ENCODE measurements at regions not wholly inside any gene's neighbourhood (a gene's known extent, or its start where the extent isn't known, plus 50 kb on each side); places are given as distances from the start of the nearest gene placed in this dataset.

DNA sequence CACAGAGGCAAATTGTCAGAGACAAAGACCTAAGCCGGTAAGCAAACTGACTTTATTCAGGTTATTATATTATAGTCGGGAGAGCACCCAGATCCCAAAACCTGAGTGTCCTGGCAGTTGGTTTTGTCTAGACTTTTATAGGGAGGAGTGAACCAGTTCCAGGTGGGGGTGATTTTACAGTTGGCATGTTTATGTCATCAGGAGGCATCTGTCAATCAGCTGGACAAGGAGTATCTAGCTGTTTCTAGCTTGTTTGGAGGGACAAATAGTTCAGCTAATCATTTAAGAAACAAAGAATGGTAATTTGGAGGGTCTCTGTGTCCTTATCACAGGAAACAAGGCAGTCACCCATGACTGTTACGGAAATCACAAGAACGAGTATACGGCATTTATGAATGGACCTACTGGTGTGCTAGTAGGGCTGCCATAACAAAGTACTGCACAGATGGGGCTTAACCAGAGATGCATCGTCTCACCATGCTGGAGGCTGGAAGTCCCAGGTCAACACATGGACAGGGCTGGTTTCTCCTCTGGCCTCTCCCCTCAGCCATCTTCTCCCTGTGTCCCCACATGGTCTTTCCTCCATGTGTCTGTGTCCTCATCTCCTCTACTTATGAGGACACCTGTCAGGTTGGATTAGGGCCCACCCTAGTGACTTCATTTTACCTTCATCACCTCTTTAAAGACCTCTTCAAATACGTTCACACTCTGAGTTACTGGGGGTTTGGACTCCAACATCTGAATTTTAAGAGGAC, 122.7 kb downstream of the LY86 start:
- Histone ChIP-seq H3K27me3 (no peaks in the 10 kb centered on the region), H3K36me3 (no peaks in the 10 kb centered on the region), H3K4me1 (no peaks in the 10 kb centered on the region), H3K4me3 (ENCODE audit: low read depth, low read length) (no peak overlapping the region), H3K9me3 (no peaks in the 10 kb centered on the region)
- TF ChIP-seq, protein P1, sequence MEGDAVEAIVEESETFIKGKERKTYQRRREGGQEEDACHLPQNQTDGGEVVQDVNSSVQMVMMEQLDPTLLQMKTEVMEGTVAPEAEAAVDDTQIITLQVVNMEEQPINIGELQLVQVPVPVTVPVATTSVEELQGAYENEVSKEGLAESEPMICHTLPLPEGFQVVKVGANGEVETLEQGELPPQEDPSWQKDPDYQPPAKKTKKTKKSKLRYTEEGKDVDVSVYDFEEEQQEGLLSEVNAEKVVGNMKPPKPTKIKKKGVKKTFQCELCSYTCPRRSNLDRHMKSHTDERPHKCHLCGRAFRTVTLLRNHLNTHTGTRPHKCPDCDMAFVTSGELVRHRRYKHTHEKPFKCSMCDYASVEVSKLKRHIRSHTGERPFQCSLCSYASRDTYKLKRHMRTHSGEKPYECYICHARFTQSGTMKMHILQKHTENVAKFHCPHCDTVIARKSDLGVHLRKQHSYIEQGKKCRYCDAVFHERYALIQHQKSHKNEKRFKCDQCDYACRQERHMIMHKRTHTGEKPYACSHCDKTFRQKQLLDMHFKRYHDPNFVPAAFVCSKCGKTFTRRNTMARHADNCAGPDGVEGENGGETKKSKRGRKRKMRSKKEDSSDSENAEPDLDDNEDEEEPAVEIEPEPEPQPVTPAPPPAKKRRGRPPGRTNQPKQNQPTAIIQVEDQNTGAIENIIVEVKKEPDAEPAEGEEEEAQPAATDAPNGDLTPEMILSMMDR (IDR thresholded peaks at IDR 0.05; ENCODE audit: low read depth, low read length): no peak
- DNase-seq: no peak

DNA sequence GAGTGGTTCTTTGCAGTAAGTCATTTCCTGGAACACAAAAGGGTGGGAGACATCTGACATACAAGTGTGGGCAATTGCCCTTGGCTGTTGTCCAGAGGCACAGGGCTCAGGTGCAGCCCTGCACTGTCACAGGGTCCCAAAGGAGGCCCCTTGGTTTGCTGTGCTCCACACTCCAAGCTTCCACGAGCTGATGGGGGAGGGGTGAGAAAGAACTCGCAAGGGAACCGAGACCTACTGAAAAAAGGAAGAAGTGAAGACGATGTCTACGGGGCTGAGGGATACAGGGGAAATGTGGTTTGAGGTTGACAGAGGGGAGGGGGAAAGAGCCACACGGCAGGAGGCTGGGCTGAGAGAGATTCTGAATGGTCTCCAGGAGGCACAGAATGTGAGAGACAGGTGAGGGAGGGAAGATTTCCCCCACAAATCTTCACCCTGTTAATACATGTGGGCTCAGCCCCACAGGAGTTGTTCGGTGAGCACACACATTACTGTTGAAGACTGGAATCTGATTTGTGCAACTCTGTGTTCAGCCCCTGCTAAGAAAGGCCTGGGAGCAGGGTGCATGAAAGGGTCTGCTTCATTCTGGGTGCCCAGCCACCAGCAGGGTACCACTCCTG, 123.4 kb downstream of the LY86 start:
- Histone ChIP-seq H3K9me3 (no peaks in the 10 kb centered on the region), H3K4me1 (no peaks in the 10 kb centered on the region), H3K4me3 (ENCODE audit: low read depth, low read length) (no peak overlapping the region), H3K27me3 (no peaks in the 10 kb centered on the region), H3K36me3 (no peaks in the 10 kb centered on the region)
- TF ChIP-seq, protein P1 (IDR thresholded peaks at IDR 0.05; ENCODE audit: low read depth, low read length): no peak
- no peak for DNase-seq

DNA sequence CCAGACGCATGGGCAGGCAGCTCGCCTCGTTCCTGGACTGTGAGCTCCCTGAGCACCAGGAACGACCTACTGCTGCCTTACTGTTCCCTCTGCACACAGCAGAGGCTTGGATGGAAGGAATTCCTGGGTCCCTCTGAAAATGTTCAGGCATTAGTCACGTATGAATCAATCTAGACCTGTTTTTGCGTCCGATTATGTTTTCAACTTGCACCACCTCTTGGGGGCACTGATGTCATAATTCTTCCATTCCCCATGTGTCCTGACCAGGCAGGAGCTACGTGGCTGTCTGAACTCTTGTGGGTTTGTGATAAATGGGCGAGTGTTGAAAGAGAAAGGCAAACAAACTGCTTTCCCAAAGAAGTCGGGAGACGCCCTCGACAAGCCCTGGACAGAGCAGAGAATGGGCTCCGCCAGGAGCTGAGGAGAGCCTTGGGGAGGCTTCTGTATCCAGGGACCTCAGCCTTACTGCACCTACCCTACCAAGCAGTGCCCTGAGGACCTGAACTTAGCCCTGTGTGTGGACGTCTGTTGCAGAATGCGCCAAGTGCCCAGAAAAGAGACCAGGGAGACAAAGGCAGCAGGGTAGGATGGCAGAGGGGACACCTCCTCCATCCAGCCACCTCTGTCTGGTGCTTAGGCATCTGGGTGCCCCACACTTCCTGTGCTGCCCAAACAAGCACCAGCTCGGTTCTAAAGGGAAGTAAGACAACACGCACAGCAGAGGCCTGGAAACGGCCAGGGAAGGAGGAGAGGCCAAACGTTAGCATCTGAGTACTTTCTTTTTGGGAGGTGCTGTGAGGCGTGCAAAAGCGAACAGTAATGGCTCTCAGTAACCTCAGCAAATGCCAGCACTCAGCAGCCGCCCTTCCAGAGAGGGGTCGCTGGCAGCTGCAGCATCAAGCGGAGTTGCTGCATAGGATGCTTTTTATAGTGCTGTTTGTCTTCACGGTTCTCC, 124.2 kb downstream of the LY86 start:
- Histone ChIP-seq H3K9me3 (no peaks in the 10 kb centered on the region), H3K36me3 (no peaks in the 10 kb centered on the region), H3K4me1 (no peaks in the 10 kb centered on the region), H3K4me3 (ENCODE audit: low read depth, low read length) (no peak overlapping the region), H3K27me3 (no peaks in the 10 kb centered on the region)
- DNase-seq: no peak
- TF ChIP-seq, protein P1 (IDR thresholded peaks at IDR 0.05; ENCODE audit: low read depth, low read length): no peak

DNA sequence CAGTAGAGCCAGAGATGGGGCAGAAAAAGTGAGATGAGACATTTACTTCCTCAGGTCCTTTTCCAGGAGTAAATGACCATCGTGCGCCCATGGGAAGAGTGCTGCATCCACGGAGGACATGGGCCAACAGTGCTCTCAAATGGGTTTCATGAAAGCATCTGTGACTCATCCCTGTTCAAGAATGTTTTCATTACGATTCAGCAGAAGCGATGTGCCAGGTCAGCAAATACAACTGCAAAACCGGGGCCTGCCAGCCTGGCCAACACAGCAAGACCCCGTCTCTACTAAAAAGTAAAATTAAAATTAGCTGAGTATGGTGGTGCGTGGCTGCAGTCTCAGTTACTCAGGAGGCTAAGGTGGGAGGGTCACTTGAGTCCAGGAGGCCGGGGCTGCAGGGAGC, 125.1 kb downstream of the LY86 start:
- Histone ChIP-seq H3K36me3 (no peaks in the 10 kb centered on the region), H3K9me3 (no peaks in the 10 kb centered on the region), H3K4me1 (no peaks in the 10 kb centered on the region), H3K4me3 (ENCODE audit: low read depth, low read length) (no peak overlapping the region), H3K27me3 (no peaks in the 10 kb centered on the region)
- TF ChIP-seq, protein P1 (IDR thresholded peaks at IDR 0.05; ENCODE audit: low read depth, low read length): no peak
- no peak for DNase-seq

DNA sequence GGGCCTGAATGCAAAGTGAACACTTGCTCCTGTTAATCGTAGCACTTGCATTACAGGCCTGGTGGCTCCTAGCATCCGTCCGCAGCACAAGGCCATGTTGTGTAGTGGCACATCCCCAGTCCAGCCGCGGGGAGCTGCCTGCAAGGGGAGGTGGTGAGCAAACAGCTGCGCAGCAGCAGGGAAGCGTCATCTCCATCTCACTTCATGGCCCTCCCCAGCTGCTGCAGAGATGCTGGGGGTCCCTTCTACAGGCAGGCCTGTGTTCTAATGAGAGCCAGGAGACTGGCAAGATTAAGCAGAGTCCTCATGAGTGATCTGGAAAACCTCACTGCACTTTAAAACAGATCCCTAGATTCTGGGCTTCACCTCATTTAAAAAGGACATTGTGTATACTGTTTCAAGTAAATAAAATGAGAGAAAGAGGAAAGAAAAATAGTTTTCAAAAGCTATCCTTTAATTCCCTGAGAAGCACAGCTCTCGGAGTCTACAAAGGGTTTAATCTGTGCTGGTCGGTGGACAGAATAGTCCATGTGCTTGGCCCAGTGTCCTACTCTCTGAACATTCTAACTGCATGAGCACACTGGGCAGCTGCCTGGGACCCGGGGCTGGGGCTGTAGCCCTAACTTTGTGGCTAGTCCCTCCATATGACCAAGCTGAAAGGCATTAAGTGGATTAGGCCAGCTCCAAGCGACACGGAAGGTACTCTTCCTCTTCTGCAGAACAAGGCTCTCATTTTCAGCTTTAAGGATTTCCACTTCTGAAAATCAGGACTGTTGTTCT, 125.8 kb downstream of the LY86 start:
- Histone ChIP-seq H3K9me3 (no peaks in the 10 kb centered on the region), H3K4me3 (ENCODE audit: low read depth, low read length) (no peak overlapping the region), H3K27me3 (no peaks in the 10 kb centered on the region), H3K4me1 (no peaks in the 10 kb centered on the region), H3K36me3 (no peaks in the 10 kb centered on the region)
- no peak for DNase-seq
- TF ChIP-seq, protein P1 (IDR thresholded peaks at IDR 0.05; ENCODE audit: low read depth, low read length): no peak
